Panc1 (cell line): ENCODE measurements at regions not wholly inside any gene's neighbourhood (a gene's known extent, or its start where the extent isn't known, plus 50 kb on each side); places are given as distances from the start of the nearest gene placed in this dataset.

Experiments used
- POLR2AphosphoS5 ChIP-seq: IDR thresholded peaks from 2 replicates; pipeline ENCODE4 v1.6.1; 2012; ENCODE audit warnings: mild to moderate bottlenecking, low read depth, low read length, moderate library complexity
- TF ChIP-seq, protein P1 (sequence below): fragments of 450-650 bp; IDR thresholded peaks from 2 replicates; pipeline ENCODE4 v1.5.1; 2017; ENCODE audit warnings: mild to moderate bottlenecking
- TF ChIP-seq, protein P2 (sequence below), 2 experiments: IDR thresholded peaks; 2 replicates each; pipeline ENCODE4 v1.6.1; 2011 to 2012; ENCODE audit warnings: low read depth in 2 of 2, control low read depth in 1 of 2, low read length in 1 of 2, mild to moderate bottlenecking in 1 of 2, moderate library complexity in 1 of 2; ENCODE audit not compliant: insufficient read depth in 1 of 2

DNA sequence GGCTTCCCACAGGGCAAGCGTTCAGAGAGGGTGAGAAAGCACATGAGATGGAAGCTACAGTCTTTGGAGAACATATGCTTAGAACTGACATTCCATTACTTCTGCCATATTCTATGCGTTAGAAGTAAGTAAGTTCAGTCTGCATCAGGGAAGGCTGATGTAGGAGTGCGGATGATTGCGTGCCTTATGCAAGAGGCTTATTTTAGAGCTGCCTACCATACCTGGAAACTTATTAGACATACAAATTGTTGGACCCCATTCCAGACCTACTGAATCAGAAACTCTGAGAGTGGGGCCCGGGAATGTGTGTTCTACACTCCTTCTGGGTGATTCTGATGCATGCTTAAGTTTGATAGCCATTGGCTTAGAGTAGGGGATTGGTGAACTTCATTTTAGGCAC is 174.9 kb downstream of the KTN1 start:
- TF ChIP-seq, protein P1, sequence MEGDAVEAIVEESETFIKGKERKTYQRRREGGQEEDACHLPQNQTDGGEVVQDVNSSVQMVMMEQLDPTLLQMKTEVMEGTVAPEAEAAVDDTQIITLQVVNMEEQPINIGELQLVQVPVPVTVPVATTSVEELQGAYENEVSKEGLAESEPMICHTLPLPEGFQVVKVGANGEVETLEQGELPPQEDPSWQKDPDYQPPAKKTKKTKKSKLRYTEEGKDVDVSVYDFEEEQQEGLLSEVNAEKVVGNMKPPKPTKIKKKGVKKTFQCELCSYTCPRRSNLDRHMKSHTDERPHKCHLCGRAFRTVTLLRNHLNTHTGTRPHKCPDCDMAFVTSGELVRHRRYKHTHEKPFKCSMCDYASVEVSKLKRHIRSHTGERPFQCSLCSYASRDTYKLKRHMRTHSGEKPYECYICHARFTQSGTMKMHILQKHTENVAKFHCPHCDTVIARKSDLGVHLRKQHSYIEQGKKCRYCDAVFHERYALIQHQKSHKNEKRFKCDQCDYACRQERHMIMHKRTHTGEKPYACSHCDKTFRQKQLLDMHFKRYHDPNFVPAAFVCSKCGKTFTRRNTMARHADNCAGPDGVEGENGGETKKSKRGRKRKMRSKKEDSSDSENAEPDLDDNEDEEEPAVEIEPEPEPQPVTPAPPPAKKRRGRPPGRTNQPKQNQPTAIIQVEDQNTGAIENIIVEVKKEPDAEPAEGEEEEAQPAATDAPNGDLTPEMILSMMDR: no peak
- TF ChIP-seq POLR2AphosphoS5: no peak
- TF ChIP-seq, protein P2, sequence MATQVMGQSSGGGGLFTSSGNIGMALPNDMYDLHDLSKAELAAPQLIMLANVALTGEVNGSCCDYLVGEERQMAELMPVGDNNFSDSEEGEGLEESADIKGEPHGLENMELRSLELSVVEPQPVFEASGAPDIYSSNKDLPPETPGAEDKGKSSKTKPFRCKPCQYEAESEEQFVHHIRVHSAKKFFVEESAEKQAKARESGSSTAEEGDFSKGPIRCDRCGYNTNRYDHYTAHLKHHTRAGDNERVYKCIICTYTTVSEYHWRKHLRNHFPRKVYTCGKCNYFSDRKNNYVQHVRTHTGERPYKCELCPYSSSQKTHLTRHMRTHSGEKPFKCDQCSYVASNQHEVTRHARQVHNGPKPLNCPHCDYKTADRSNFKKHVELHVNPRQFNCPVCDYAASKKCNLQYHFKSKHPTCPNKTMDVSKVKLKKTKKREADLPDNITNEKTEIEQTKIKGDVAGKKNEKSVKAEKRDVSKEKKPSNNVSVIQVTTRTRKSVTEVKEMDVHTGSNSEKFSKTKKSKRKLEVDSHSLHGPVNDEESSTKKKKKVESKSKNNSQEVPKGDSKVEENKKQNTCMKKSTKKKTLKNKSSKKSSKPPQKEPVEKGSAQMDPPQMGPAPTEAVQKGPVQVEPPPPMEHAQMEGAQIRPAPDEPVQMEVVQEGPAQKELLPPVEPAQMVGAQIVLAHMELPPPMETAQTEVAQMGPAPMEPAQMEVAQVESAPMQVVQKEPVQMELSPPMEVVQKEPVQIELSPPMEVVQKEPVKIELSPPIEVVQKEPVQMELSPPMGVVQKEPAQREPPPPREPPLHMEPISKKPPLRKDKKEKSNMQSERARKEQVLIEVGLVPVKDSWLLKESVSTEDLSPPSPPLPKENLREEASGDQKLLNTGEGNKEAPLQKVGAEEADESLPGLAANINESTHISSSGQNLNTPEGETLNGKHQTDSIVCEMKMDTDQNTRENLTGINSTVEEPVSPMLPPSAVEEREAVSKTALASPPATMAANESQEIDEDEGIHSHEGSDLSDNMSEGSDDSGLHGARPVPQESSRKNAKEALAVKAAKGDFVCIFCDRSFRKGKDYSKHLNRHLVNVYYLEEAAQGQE (IDR thresholded peaks at IDR 0.05; ENCODE audit: insufficient read depth in 1 of 2, low read depth in 2 of 2, low read length in 1 of 2): no peak
